ENCODE measurements at regions not wholly inside any gene's neighbourhood (a gene's known extent, or its start where the extent isn't known, plus 50 kb on each side); places are given as distances from the start of the nearest gene placed in this dataset.

DNA sequence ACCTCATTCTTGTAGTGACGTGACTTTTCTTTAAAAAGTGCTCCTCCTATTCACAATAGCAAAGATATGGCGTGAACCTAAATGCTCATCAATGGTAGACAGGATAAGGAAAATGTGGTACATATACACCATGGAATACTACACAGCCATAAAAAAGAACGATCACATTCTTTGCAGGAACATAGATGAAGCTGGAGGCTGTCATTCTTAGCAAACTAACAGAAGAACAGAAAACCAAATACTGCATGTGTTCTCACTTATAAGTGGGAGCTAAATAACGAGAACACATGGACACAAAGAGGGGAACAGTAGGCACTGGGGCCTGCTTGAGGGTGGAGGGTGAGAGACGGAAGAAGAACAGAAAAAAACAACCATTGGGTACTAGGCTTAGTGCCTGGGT, 59.9 kb upstream of the FGFR2 start:
- Histone ChIP-seq H2BK12ac (ENCODE audit: low read length in 2 of 2) (no peak overlapping the region), H3K79me1 (replicated peaks; ENCODE audit: low read length, poor library complexity, severe bottlenecking) (no peaks in the 10 kb centered on the region), H2BK15ac (ENCODE audit: low read depth, poor library complexity, severe bottlenecking) (no peak overlapping the region), H3K27ac (ENCODE audit: low read length, poor library complexity, severe bottlenecking) (no peak overlapping the region), H3K9me3 (ENCODE audit: control insufficient read depth, low read length) (no peaks in the 10 kb centered on the region), H3K4ac (ENCODE audit: low read depth in 1 of 2, low read length in 2 of 2) (no peak overlapping the region), H3K9ac (ENCODE audit: low read length) (no peak overlapping the region), H3K4me2 (ENCODE audit: low read length, poor library complexity, severe bottlenecking) (no peak overlapping the region), H3K18ac (ENCODE audit: low read depth in 1 of 2, low read length in 2 of 2) (no peak overlapping the region), H3K23ac (ENCODE audit: low read length in 2 of 2) (no peak overlapping the region), H3K27me3 (ENCODE audit: control insufficient read depth in 1 of 2, insufficient read depth in 1 of 2, low read length in 2 of 2) (no peaks in the 10 kb centered on the region), H3K4me1 (ENCODE audit: control insufficient read depth, insufficient read depth, low read depth, low read length) (no peaks in the 10 kb centered on the region), H3K36me3 (ENCODE audit: control insufficient read depth in 1 of 2, insufficient read depth in 2 of 2, low read depth in 1 of 2, low read length in 2 of 2) (no peaks in the 10 kb centered on the region), H2AK5ac (ENCODE audit: low read length, severe bottlenecking) (no peak overlapping the region), H2BK120ac (ENCODE audit: low read depth, low read length) (no peak overlapping the region), H3K14ac (ENCODE audit: low read length in 2 of 2) (no peak overlapping the region), H2AFZ (ENCODE audit: low read depth, low read length) (no peak overlapping the region), H4K8ac (ENCODE audit: low read length) (no peak overlapping the region), H3K4me3 (ENCODE audit: insufficient read depth in 1 of 2, low read depth in 1 of 2, low read length in 2 of 2) (no peak overlapping the region), H2BK5ac (ENCODE audit: low read depth, low read length, poor library complexity, severe bottlenecking) (no peak overlapping the region), H4K91ac (ENCODE audit: low read length) (no peak overlapping the region)
- WGBS, result no CpG with 5 or more reads among the region's 5 CpGs
- DNase-seq, result no peak

DNA sequence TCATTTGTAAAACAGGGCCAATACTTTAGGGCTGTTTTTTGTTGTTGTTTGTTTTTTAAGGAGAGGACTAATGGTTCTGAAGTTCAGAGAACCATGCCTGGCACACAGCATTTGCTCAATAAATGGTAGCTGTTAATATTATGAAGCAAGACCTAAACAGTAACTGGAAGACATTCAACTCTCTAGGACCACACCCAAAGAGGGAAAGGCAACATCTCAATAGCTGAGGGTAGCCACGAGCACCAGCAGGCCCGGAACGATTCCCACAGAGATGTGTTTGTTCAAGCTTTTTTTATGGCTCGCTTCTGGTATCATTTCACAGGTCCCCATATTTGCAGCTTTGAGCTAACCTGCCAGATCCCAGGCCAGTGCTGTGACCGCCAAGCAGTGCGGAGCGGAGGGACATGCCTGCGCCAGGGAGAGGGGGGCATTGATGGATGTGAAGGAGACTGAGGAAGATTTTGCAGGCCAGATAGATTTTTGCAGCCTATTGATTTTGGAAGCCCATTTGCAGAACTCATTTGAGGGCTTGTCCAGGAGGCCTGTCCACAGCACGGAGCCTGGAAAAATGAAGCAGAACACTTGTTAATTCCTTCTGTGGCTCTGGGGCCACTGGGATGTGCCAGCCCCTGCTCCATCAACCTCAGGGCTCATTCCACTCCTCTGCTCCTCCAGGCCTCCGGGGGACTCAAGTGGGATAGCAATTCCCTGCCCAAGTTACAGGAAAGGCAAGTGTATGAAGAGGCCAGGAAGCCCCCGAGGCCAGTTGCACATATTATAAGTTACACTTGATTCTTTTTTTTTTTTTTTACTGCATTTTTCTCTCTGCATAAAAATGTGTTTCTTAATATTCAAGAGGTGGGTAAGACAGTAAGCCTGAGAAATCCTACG, 57.3 kb upstream of the FGFR2 start:
- Histone ChIP-seq H3K9ac (ENCODE audit: low read length) (no peak overlapping the region), H3K4me2 (ENCODE audit: low read length, poor library complexity, severe bottlenecking) (no peak overlapping the region), H4K91ac (ENCODE audit: low read length) (no peak overlapping the region), H3K4me3 (ENCODE audit: insufficient read depth in 1 of 2, low read depth in 1 of 2, low read length in 2 of 2) (no peak overlapping the region), H2AK5ac (ENCODE audit: low read length, severe bottlenecking) (no peak overlapping the region), H2BK15ac (ENCODE audit: low read depth, poor library complexity, severe bottlenecking) (no peak overlapping the region), H3K23ac (ENCODE audit: low read length in 2 of 2) (no peak overlapping the region), H3K14ac (ENCODE audit: low read length in 2 of 2) (no peak overlapping the region), H3K27ac (ENCODE audit: low read length, poor library complexity, severe bottlenecking) (no peak overlapping the region), H2AFZ (ENCODE audit: low read depth, low read length) (no peak overlapping the region), H2BK120ac (ENCODE audit: low read depth, low read length) (no peak overlapping the region), H3K18ac (ENCODE audit: low read depth in 1 of 2, low read length in 2 of 2) (no peak overlapping the region), H3K4me1 (ENCODE audit: control insufficient read depth, insufficient read depth, low read depth, low read length) (no peaks in the 10 kb centered on the region), H2BK5ac (ENCODE audit: low read depth, low read length, poor library complexity, severe bottlenecking) (no peak overlapping the region), H3K9me3 (ENCODE audit: control insufficient read depth, low read length) (no peaks in the 10 kb centered on the region), H2BK12ac (ENCODE audit: low read length in 2 of 2) (no peak overlapping the region), H3K4ac (ENCODE audit: low read depth in 1 of 2, low read length in 2 of 2) (no peak overlapping the region), H3K36me3 (ENCODE audit: control insufficient read depth in 1 of 2, insufficient read depth in 2 of 2, low read depth in 1 of 2, low read length in 2 of 2) (no peaks in the 10 kb centered on the region), H3K27me3 (ENCODE audit: control insufficient read depth in 1 of 2, insufficient read depth in 1 of 2, low read length in 2 of 2) (no peaks in the 10 kb centered on the region), H4K8ac (ENCODE audit: low read length) (no peak overlapping the region), H3K79me1 (replicated peaks; ENCODE audit: low read length, poor library complexity, severe bottlenecking) (no peaks in the 10 kb centered on the region)
- DNase-seq, result no peak
- WGBS, result 83% methylated on average over 11 of the region's 12 CpGs

GRCh38 chr10:121654021-121654545, 55.8 kb upstream of the FGFR2 start:
- Histone ChIP-seq H3K4ac (ENCODE audit: low read depth in 1 of 2, low read length in 2 of 2) (no peak overlapping the region), H3K4me2 (ENCODE audit: low read length, poor library complexity, severe bottlenecking) (no peak overlapping the region), H3K79me1 (replicated peaks; ENCODE audit: low read length, poor library complexity, severe bottlenecking) (no peaks in the 10 kb centered on the region), H3K18ac (ENCODE audit: low read depth in 1 of 2, low read length in 2 of 2) (no peak overlapping the region), H3K4me3 (ENCODE audit: insufficient read depth in 1 of 2, low read depth in 1 of 2, low read length in 2 of 2) (no peak overlapping the region), H2BK12ac (ENCODE audit: low read length in 2 of 2) (no peak overlapping the region), H4K91ac (ENCODE audit: low read length) (no peak overlapping the region), H2AK5ac (ENCODE audit: low read length, severe bottlenecking) (no peak overlapping the region), H3K27ac (ENCODE audit: low read length, poor library complexity, severe bottlenecking) (no peak overlapping the region), H4K8ac (ENCODE audit: low read length) (no peak overlapping the region), H3K14ac (ENCODE audit: low read length in 2 of 2) (no peak overlapping the region), H3K23ac (ENCODE audit: low read length in 2 of 2) (no peak overlapping the region), H2BK15ac (ENCODE audit: low read depth, poor library complexity, severe bottlenecking) (no peak overlapping the region), H2BK5ac (ENCODE audit: low read depth, low read length, poor library complexity, severe bottlenecking) (no peak overlapping the region), H3K36me3 (ENCODE audit: control insufficient read depth in 1 of 2, insufficient read depth in 2 of 2, low read depth in 1 of 2, low read length in 2 of 2) (no peaks in the 10 kb centered on the region), H3K9me3 (ENCODE audit: control insufficient read depth, low read length) (no peaks in the 10 kb centered on the region), H3K27me3 (ENCODE audit: control insufficient read depth in 1 of 2, insufficient read depth in 1 of 2, low read length in 2 of 2) (no peaks in the 10 kb centered on the region), H2AFZ (ENCODE audit: low read depth, low read length) (no peak overlapping the region), H3K9ac (ENCODE audit: low read length) (no peak overlapping the region), H3K4me1 (ENCODE audit: control insufficient read depth, insufficient read depth, low read depth, low read length) (no peaks in the 10 kb centered on the region), H2BK120ac (ENCODE audit: low read depth, low read length) (no peak overlapping the region)
- DNase-seq, result no peak
- 87% methylated on average over 10 of the region's 10 CpGs for WGBS

DNA sequence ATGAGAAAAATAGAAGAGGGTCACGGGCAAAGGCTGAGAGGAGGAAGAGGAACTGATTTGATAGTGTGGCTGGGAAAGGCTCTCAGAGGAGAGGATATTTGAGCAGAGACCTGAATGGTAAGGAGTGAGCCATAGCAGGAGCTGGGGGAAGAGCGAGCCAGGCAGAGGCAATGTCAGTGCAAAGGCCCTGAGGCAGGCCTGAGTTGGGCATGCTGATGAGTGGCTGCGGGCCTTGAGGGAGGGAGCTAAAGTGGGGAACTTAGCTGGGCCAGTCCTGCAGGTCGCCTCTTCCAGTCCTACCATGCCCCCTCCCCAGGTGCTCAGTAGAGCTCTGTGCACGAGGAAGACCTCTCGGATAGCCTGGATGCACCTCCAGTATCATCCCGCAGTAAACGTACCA, 55.4 kb upstream of the FGFR2 start:
- H3K23ac ChIP-seq (ENCODE audit: low read length in 2 of 2), result no peak overlapping the region
- WGBS, result 82% methylated on average over 7 of the region's 8 CpGs
- no peak overlapping the region for H2BK5ac ChIP-seq (ENCODE audit: low read depth, low read length, poor library complexity, severe bottlenecking)
- DNase-seq, result no peak
- no peak overlapping the region for H3K27ac ChIP-seq (ENCODE audit: low read length, poor library complexity, severe bottlenecking)
- no peak overlapping the region for H3K4me2 ChIP-seq (ENCODE audit: low read length, poor library complexity, severe bottlenecking)
- no peak overlapping the region for H2AFZ ChIP-seq (ENCODE audit: low read depth, low read length)
- no peaks in the 10 kb centered on the region for H3K27me3 ChIP-seq (ENCODE audit: control insufficient read depth in 1 of 2, insufficient read depth in 1 of 2, low read length in 2 of 2)
- no peak overlapping the region for H2BK12ac ChIP-seq (ENCODE audit: low read length in 2 of 2)
- H3K79me1 ChIP-seq (replicated peaks; ENCODE audit: low read length, poor library complexity, severe bottlenecking), result no peaks in the 10 kb centered on the region
- H2BK15ac ChIP-seq (ENCODE audit: low read depth, poor library complexity, severe bottlenecking), result no peak overlapping the region
- no peak overlapping the region for H4K8ac ChIP-seq (ENCODE audit: low read length)
- H3K14ac ChIP-seq (ENCODE audit: low read length in 2 of 2), result no peak overlapping the region
- H2AK5ac ChIP-seq (ENCODE audit: low read length, severe bottlenecking), result no peak overlapping the region
- no peaks in the 10 kb centered on the region for H3K9me3 ChIP-seq (ENCODE audit: control insufficient read depth, low read length)
- no peak overlapping the region for H3K9ac ChIP-seq (ENCODE audit: low read length)
- no peaks in the 10 kb centered on the region for H3K36me3 ChIP-seq (ENCODE audit: control insufficient read depth in 1 of 2, insufficient read depth in 2 of 2, low read depth in 1 of 2, low read length in 2 of 2)
- no peak overlapping the region for H3K4ac ChIP-seq (ENCODE audit: low read depth in 1 of 2, low read length in 2 of 2)
- H4K91ac ChIP-seq (ENCODE audit: low read length), result no peak overlapping the region
- H3K18ac ChIP-seq (ENCODE audit: low read depth in 1 of 2, low read length in 2 of 2), result no peak overlapping the region
- no peak overlapping the region for H3K4me3 ChIP-seq (ENCODE audit: insufficient read depth in 1 of 2, low read depth in 1 of 2, low read length in 2 of 2)
- H3K4me1 ChIP-seq (ENCODE audit: control insufficient read depth, insufficient read depth, low read depth, low read length), result no peaks in the 10 kb centered on the region
- H2BK120ac ChIP-seq (ENCODE audit: low read depth, low read length), result no peak overlapping the region
